GM12878 (cell line): ENCODE measurements at regions not wholly inside any gene's neighbourhood (a gene's known extent, or its start where the extent isn't known, plus 50 kb on each side); places are given as distances from the start of the nearest gene placed in this dataset.

Experiments
- ATAC-seq: fragments of 200-7000 bp; cut with Tn5 transposase; 3 replicates; pipeline ENCODE4 v1.9.1; 2020; ENCODE audit warnings: mild to moderate bottlenecking, moderate library complexity
- BruUV-seq: library from RNA; stranded (reverse); fragments of 400-500 nt; replicated peaks from 2 replicates; lab custom pipeline; 2021; lab: Mats Ljungman, UMichigan
- CTCF ChIA-PET: fragments of 300-600 bp; sonication (Branson Sonifier 250); formaldehyde crosslinking; extraction: SDS; loops from one replicate; lab custom pipeline; 2021; ENCODE audit warnings: inconsistent platforms; lab: Yijun Ruan, JAX
- POLR2A ChIA-PET: fragments of 350-600 bp; formaldehyde crosslinking; extraction: SDS; loops from one replicate; lab custom pipeline; 2021; ENCODE audit warnings: inconsistent platforms; lab: Charles Lee
- RAD21 ChIA-PET: fragments of 300-600 bp; sonication (Branson Sonifier 250); formaldehyde crosslinking; loops from one replicate; lab custom pipeline; 2023; ENCODE audit warnings: antibody characterized with exemption; ENCODE audit not compliant: unreplicated experiment; lab: Charles Lee
- SMC1A ChIA-PET: fragments of 300-600 bp; sonication (Branson Sonifier 250); formaldehyde crosslinking; loops from one replicate; lab custom pipeline; 2023; ENCODE audit not compliant: unreplicated experiment, uncharacterized antibody; lab: Charles Lee
- DNase-seq: peaks from one replicate; pipeline ENCODE4 v3.0.0-alpha.2; 2011; ENCODE audit warnings: low read depth, low spot score
- FAIRE-seq: peaks from 3 replicates; lab custom pipeline; 2011; peaks lifted over from hg19 to GRCh38; lab: Jason Lieb, UNC
- H2AFZ ChIP-seq: 2 replicates; pipeline ENCODE4 v1.6.0; 2011; ENCODE audit warnings: low read depth, low read length, control low read depth; ENCODE audit not compliant: control insufficient read depth
- H3K27ac ChIP-seq: 2 replicates; pipeline ENCODE4 v1.5.1; 2011; ENCODE audit warnings: control low read depth; ENCODE audit not compliant: control insufficient read depth, insufficient read depth
- H3K27me3 ChIP-seq, 2 experiments: replicated peaks in 1 of 2; 2 replicates each; pipeline versions ENCODE4 v1.6.0 to v1.6.1; 2011; ENCODE audit warnings: low read length in 1 of 2; ENCODE audit not compliant: control insufficient read depth in 2 of 2, insufficient read depth in 2 of 2
- H3K36me3 ChIP-seq, 2 experiments: 2 replicates each; pipeline ENCODE4 v1.5.1; 2011; ENCODE audit warnings: low read length in 1 of 2; ENCODE audit not compliant: control insufficient read depth in 2 of 2, insufficient read depth in 2 of 2
- H3K4me1 ChIP-seq: 2 replicates; pipeline ENCODE4 v1.6.1; 2011; ENCODE audit warnings: mild to moderate bottlenecking, low read length, moderate library complexity, mixed read lengths; ENCODE audit not compliant: control insufficient read depth, insufficient read depth
- H3K4me2 ChIP-seq: 2 replicates; pipeline ENCODE4 v1.6.0; 2011; ENCODE audit warnings: control low read depth; ENCODE audit not compliant: control insufficient read depth, insufficient read depth
- H3K4me3 ChIP-seq: fragments of 200-600 bp; sonication (generic); 2 replicates; pipeline ENCODE4 v1.5.1; 2016
- H3K79me2 ChIP-seq: 2 replicates; pipeline ENCODE4 v1.6.0; 2011; ENCODE audit warnings: low read length; ENCODE audit not compliant: control insufficient read depth, insufficient read depth
- H3K9ac ChIP-seq: 2 replicates; pipeline ENCODE4 v1.8.0; 2011; ENCODE audit warnings: low read length, control low read depth, mixed read lengths; ENCODE audit not compliant: control insufficient read depth, insufficient read depth
- H3K9me3 ChIP-seq: replicated peaks from 3 replicates; pipeline ENCODE4 v1.5.1; 2011; ENCODE audit warnings: mild to moderate bottlenecking, low read length; ENCODE audit not compliant: control insufficient read depth, insufficient read depth
- H4K20me1 ChIP-seq: 2 replicates; pipeline ENCODE4 v1.6.0; 2011; ENCODE audit not compliant: control insufficient read depth, insufficient read depth
- BMI1 ChIP-seq: fragments of 450-650 bp; IDR thresholded peaks from 2 replicates; pipeline ENCODE4 v1.6.1; 2016; ENCODE audit warnings: mild to moderate bottlenecking, moderate library complexity, borderline replicate concordance
- CHD2 ChIP-seq: IDR thresholded peaks from 2 replicates; pipeline ENCODE4 v1.6.1; 2011; ENCODE audit warnings: low read depth, low read length, improper control_type of control experiment, borderline replicate concordance
- JUND ChIP-seq: IDR thresholded peaks from 2 replicates; pipeline ENCODE4 v1.6.1; 2012; ENCODE audit warnings: low read depth, mild to moderate bottlenecking, low read length, improper control_type of control experiment, moderate library complexity
- KLF5 ChIP-seq: fragments of 450-650 bp; IDR thresholded peaks from 2 replicates; pipeline ENCODE4 v1.6.1; 2014; ENCODE audit warnings: mild to moderate bottlenecking; ENCODE audit not compliant: partially characterized antibody
- MTA3 ChIP-seq: IDR thresholded peaks from 2 replicates; pipeline ENCODE4 v1.6.1; 2012; ENCODE audit warnings: low read length, inconsistent platforms, borderline replicate concordance
- MXI1 ChIP-seq: fragments of 150-350 bp; IDR thresholded peaks from 2 replicates; pipeline ENCODE4 v1.6.1; 2011; ENCODE audit warnings: low read depth, mild to moderate bottlenecking, inconsistent platforms, low read length, improper control_type of control experiment
- PAX8 ChIP-seq: fragments of 450-650 bp; IDR thresholded peaks from 2 replicates; pipeline ENCODE4 v1.6.1; 2017; ENCODE audit warnings: mild to moderate bottlenecking, moderate library complexity
- PML ChIP-seq: IDR thresholded peaks from 2 replicates; pipeline ENCODE4 v1.6.1; 2012; ENCODE audit warnings: low read length, inconsistent platforms
- POLR2A ChIP-seq: IDR thresholded peaks from 2 replicates; pipeline ENCODE4 v1.6.1; 2011; ENCODE audit warnings: low read depth, mild to moderate bottlenecking, low read length
- RELA ChIP-seq: fragments of 450-650 bp; IDR thresholded peaks from 2 replicates; pipeline ENCODE4 v1.8.0; 2014; ENCODE audit warnings: borderline replicate concordance; ENCODE audit not compliant: partially characterized antibody
- TARDBP ChIP-seq: IDR thresholded peaks from 2 replicates; pipeline ENCODE4 v1.6.1; 2016; ENCODE audit warnings: borderline replicate concordance
- TBL1XR1 ChIP-seq: IDR thresholded peaks from 2 replicates; pipeline ENCODE4 v1.6.1; 2012; ENCODE audit warnings: low read depth, low read length, improper control_type of control experiment
- TCF7 ChIP-seq: IDR thresholded peaks from 2 replicates; pipeline ENCODE4 v1.6.1; 2014; ENCODE audit warnings: antibody characterized with exemption, borderline replicate concordance
- ZBED1 ChIP-seq: IDR thresholded peaks from 2 replicates; pipeline ENCODE4 v1.6.1; 2016; ENCODE audit warnings: borderline replicate concordance
- ZNF622 ChIP-seq: fragments of 450-650 bp; IDR thresholded peaks from 2 replicates; pipeline ENCODE4 v1.6.1; 2017; ENCODE audit warnings: mild to moderate bottlenecking, inconsistent platforms
- WGBS: methylation state at CpG from one replicate; pipeline ENCODE4 v1.1.6; 2016; ENCODE audit warnings: low lambda C conversion rate; ENCODE audit not compliant: insufficient replicate concordance, insufficient coverage; ENCODE audit errors: missing lambda C conversion rate; 5-methylcytosine and 5-hydroxymethylcytosine counted together
- in situ Hi-C: fragments of 300-500 bp; cut with MboI; formaldehyde crosslinking; loops from 9 replicates; pipeline ENCODE4 v1.14.3; 2018; ENCODE audit warnings: mixed read lengths
- intact Hi-C: fragments of 100-400 bp; cut with micrococcal nuclease; formaldehyde crosslinking; loops from one replicate; pipeline ENCODE4 v1.14.2; 2022; ENCODE audit not compliant: unreplicated experiment
- TF ChIP-seq, protein P1 (sequence below): fragments of 450-650 bp; formaldehyde crosslinking; IDR thresholded peaks from 2 replicates; pipeline ENCODE4 v1.4.0; 2020; ENCODE audit warnings: mild to moderate bottlenecking, moderate library complexity
- TF ChIP-seq, protein P2 (sequence below): IDR thresholded peaks from 2 replicates; pipeline ENCODE4 v1.6.1; 2012; ENCODE audit warnings: low read length, inconsistent platforms
- TF ChIP-seq, protein P3 (sequence below): fragments of 450-650 bp; IDR thresholded peaks from 2 replicates; pipeline ENCODE4 v1.6.1; 2017; ENCODE audit warnings: antibody characterized with exemption, mild to moderate bottlenecking, moderate library complexity

DNA sequence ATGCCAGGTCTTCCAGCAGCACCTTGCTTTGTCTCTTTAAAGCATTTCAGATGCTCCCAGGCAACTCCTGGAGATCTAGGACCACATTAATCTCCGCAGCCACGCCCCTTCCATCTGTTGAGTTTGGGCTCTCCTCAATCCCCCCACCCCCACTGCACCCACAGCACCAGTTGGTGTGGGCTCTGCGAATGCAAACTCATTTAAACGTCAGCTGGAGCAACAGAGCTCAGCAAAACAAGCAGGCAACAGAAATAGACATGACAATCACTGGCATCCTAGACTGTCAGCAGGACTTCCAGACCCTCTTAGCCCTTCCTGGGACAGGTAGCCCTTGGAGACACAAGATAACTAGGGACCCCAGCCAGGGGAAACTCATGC, 106.9 kb downstream of the LSM3 start (continued):
- TF ChIP-seq, protein P1, sequence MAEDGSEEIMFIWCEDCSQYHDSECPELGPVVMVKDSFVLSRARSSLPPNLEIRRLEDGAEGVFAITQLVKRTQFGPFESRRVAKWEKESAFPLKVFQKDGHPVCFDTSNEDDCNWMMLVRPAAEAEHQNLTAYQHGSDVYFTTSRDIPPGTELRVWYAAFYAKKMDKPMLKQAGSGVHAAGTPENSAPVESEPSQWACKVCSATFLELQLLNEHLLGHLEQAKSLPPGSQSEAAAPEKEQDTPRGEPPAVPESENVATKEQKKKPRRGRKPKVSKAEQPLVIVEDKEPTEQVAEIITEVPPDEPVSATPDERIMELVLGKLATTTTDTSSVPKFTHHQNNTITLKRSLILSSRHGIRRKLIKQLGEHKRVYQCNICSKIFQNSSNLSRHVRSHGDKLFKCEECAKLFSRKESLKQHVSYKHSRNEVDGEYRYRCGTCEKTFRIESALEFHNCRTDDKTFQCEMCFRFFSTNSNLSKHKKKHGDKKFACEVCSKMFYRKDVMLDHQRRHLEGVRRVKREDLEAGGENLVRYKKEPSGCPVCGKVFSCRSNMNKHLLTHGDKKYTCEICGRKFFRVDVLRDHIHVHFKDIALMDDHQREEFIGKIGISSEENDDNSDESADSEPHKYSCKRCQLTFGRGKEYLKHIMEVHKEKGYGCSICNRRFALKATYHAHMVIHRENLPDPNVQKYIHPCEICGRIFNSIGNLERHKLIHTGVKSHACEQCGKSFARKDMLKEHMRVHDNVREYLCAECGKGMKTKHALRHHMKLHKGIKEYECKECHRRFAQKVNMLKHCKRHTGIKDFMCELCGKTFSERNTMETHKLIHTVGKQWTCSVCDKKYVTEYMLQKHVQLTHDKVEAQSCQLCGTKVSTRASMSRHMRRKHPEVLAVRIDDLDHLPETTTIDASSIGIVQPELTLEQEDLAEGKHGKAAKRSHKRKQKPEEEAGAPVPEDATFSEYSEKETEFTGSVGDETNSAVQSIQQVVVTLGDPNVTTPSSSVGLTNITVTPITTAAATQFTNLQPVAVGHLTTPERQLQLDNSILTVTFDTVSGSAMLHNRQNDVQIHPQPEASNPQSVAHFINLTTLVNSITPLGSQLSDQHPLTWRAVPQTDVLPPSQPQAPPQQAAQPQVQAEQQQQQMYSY (CRISPR knock-in tag) = no peak
- TF ChIP-seq POLR2A = no peak
- TF ChIP-seq PAX8 = no peak

DNA sequence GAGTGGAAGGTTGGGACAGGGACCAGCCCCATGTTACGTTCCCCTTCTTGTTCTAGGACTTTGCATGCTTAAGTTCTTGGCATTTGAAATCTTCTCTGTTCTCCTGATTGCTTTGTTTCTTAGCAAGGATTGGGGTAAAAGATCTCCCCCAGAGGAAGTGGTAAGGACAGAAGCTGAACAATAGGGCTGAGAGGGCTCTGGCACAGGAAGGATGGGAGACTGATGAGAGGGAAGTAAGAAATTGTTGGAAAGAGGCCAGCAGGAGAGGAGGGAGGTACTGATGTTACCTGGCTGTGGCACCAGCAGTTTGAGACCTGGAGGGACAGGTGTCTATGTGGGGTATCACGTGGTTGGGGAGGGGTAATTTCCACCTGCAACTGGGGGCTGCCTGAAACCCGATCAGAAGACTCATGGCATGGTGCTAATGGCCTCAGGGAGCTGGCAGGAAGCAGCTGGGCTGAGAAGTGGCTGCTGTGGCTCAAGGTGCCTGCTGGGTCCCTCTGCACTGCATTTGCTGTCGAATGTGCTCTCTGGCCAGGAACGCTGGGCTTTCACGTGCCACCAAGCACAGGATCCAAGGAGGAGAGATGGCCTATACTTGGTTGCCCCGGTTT, 108.4 kb downstream of the LSM3 start:
- H3K4me2 ChIP-seq = no peak overlapping the region
- no peak overlapping the region for H2AFZ ChIP-seq
- no peaks in the 10 kb centered on the region for H3K36me3 ChIP-seq
- no peaks in the 10 kb centered on the region for H3K9me3 ChIP-seq
- POLR2A ChIA-PET = no interaction called here
- H3K79me2 ChIP-seq = no peaks in the 10 kb centered on the region
- ATAC-seq (no peak), DNase-seq (no peak), FAIRE-seq (no peak)
- intact Hi-C loops = no loop called here
- CTCF ChIA-PET = no interaction called here
- RAD21 ChIA-PET = no interaction called here
- no peaks in the 10 kb centered on the region for H4K20me1 ChIP-seq
- no peak overlapping the region for H3K27ac ChIP-seq
- H3K9ac ChIP-seq = no peak overlapping the region
- H3K4me3 ChIP-seq = no peak overlapping the region
- in situ Hi-C loops = no loop called here
- peaks cover 0 to 3% of the 10 kb centered on the region in 2 experiments; a peak in 1 of 4 replicates for H3K27me3 ChIP-seq
- SMC1A ChIA-PET = no interaction called here
- BruUV-seq = no TSS peak
- H3K4me1 ChIP-seq = no peaks in the 10 kb centered on the region
- 1% methylated on average over 7 of the region's 7 CpGs for WGBS
- no peak for TF ChIP-seq ZBED1
- TF ChIP-seq KLF5 = no peak
- TF ChIP-seq, protein P2, sequence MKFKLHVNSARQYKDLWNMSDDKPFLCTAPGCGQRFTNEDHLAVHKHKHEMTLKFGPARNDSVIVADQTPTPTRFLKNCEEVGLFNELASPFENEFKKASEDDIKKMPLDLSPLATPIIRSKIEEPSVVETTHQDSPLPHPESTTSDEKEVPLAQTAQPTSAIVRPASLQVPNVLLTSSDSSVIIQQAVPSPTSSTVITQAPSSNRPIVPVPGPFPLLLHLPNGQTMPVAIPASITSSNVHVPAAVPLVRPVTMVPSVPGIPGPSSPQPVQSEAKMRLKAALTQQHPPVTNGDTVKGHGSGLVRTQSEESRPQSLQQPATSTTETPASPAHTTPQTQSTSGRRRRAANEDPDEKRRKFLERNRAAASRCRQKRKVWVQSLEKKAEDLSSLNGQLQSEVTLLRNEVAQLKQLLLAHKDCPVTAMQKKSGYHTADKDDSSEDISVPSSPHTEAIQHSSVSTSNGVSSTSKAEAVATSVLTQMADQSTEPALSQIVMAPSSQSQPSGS = no peak
- TF ChIP-seq CHD2 = no peak
- TF ChIP-seq ZNF622 = no peak
- TF ChIP-seq, protein P3, sequence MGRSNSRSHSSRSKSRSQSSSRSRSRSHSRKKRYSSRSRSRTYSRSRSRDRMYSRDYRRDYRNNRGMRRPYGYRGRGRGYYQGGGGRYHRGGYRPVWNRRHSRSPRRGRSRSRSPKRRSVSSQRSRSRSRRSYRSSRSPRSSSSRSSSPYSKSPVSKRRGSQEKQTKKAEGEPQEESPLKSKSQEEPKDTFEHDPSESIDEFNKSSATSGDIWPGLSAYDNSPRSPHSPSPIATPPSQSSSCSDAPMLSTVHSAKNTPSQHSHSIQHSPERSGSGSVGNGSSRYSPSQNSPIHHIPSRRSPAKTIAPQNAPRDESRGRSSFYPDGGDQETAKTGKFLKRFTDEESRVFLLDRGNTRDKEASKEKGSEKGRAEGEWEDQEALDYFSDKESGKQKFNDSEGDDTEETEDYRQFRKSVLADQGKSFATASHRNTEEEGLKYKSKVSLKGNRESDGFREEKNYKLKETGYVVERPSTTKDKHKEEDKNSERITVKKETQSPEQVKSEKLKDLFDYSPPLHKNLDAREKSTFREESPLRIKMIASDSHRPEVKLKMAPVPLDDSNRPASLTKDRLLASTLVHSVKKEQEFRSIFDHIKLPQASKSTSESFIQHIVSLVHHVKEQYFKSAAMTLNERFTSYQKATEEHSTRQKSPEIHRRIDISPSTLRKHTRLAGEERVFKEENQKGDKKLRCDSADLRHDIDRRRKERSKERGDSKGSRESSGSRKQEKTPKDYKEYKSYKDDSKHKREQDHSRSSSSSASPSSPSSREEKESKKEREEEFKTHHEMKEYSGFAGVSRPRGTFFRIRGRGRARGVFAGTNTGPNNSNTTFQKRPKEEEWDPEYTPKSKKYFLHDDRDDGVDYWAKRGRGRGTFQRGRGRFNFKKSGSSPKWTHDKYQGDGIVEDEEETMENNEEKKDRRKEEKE = no peak
- TF ChIP-seq JUND = no peak
- TF ChIP-seq PML = no peak
- no peak for TF ChIP-seq RELA
- TF ChIP-seq TBL1XR1 = no peak
- no peak for TF ChIP-seq BMI1
- no peak for TF ChIP-seq MTA3
- TF ChIP-seq TARDBP = no peak
- TF ChIP-seq TCF7 = no peak
- TF ChIP-seq MXI1 = no peak
